ENCODE measurements at regions not wholly inside any gene's neighbourhood (a gene's known extent, or its start where the extent isn't known, plus 50 kb on each side); places are given as distances from the start of the nearest gene placed in this dataset.

DNA sequence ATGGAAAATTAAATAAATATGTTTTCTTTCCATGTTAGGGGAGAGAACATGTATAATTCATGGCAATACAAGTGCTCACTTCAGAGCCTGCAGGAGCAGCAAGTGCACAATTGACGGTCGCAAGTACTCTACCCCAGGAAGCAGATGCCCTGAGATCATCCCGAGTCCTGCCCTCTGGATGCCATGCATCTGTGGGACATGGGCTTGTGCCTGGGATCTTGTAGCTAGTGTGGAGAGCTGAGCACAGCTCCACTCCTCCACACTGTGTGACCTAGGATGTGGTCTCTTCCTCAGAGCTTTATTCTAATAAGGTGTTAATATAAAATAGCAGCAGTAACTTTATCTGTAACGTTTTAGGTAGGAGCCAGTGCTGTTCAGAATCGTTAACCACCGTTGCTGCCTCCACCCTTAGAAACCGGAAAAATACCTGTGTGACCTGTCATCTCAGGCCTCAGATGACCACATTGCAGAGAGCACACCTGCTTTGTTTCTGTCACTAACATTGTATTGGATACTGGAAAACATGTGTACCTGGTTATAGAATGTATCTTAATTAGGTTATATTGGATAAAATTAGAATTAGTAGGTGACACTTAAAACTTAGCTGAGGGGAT is 105.0 kb upstream of the GOLGA6L6 start:
- TF ChIP-seq POLR2AphosphoS5 (IDR thresholded peaks at IDR 0.05; ENCODE audit: insufficient read depth, low read depth, low read length) (no peak), POLR2A (IDR thresholded peaks at IDR 0.05; ENCODE audit: low read depth, low read length) (no peak), JUN (IDR thresholded peaks at IDR 0.05; ENCODE audit: borderline replicate concordance, insufficient read depth, insufficient read length, low read depth) (no peak), EZH2 (IDR thresholded peaks at IDR 0.05; ENCODE audit: borderline replicate concordance, low read depth, low read length, severe bottlenecking) (no peak), MYC (IDR thresholded peaks at IDR 0.05; ENCODE audit: low read depth, low read length) (no peak), GATA2 (IDR thresholded peaks at IDR 0.05; ENCODE audit: insufficient read depth, insufficient read length, low read depth, low read length) (no peak)
- TF ChIP-seq, protein P1, sequence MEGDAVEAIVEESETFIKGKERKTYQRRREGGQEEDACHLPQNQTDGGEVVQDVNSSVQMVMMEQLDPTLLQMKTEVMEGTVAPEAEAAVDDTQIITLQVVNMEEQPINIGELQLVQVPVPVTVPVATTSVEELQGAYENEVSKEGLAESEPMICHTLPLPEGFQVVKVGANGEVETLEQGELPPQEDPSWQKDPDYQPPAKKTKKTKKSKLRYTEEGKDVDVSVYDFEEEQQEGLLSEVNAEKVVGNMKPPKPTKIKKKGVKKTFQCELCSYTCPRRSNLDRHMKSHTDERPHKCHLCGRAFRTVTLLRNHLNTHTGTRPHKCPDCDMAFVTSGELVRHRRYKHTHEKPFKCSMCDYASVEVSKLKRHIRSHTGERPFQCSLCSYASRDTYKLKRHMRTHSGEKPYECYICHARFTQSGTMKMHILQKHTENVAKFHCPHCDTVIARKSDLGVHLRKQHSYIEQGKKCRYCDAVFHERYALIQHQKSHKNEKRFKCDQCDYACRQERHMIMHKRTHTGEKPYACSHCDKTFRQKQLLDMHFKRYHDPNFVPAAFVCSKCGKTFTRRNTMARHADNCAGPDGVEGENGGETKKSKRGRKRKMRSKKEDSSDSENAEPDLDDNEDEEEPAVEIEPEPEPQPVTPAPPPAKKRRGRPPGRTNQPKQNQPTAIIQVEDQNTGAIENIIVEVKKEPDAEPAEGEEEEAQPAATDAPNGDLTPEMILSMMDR (IDR thresholded peaks at IDR 0.05; ENCODE audit: extremely low read depth in 1 of 2, insufficient read depth in 1 of 2, low read depth in 1 of 2, low read length in 2 of 2): no peak
- TF ChIP-seq, protein P2, sequence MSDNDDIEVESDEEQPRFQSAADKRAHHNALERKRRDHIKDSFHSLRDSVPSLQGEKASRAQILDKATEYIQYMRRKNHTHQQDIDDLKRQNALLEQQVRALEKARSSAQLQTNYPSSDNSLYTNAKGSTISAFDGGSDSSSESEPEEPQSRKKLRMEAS (IDR thresholded peaks at IDR 0.05; ENCODE audit: insufficient read depth, insufficient read length): no peak
